ENCODE measurements at regions not wholly inside any gene's neighbourhood (a gene's known extent, or its start where the extent isn't known, plus 50 kb on each side); places are given as distances from the start of the nearest gene placed in this dataset.

DNA sequence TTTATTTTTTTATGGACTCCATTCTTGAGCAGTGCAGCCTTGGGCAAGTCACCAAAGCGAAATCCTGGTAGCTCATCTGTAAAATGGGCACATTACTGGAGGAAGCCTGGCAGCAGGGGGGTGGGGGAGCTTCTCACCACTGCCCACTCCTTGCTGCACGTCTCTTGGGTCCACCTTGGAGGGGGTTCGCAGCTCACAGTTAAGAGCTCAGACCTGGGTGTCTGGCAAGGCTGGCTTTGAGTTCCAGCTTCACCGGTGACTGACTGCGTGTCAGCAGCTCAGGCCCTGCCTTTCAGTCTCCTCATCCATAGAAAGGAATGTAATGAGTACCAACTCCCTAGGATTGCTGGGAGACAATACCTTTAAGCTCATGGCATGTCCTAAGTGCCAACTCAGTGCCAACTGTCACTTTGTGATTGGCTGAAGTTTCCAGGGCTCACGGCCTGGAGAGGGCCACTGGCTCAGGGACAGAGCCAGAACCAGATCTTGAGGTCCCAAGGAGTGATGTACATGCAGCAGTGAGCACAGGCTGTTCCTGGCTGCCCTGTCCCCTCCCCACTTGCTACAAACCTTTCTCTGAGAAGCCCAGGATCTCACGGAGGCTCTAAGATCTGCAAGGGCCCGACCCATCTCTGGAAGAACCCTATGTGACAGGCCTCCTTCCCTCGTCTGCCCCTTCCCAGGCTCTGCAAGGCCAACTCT, 72.9 kb downstream of the C9orf50 start:
- Histone ChIP-seq H4K20me1 (ENCODE audit: insufficient read depth, low read length) (no peaks in the 10 kb centered on the region), H2BK5ac (ENCODE audit: low read depth, low read length, poor library complexity, severe bottlenecking) (no peak overlapping the region), H3K9me3 (ENCODE audit: control insufficient read depth, insufficient read depth, low read length) (no peaks in the 10 kb centered on the region), H2AFZ (replicated peaks; ENCODE audit: low read length, poor library complexity) (peak overlapping the region; percentile 61), H3K36me3 (ENCODE audit: control insufficient read depth, insufficient read depth, low read length) (no peaks in the 10 kb centered on the region), H2BK15ac (ENCODE audit: low read depth, low read length) (peak overlapping the region; percentile 34; the same call in 1 of the 3 replicates), H3K4me3 (ENCODE audit: insufficient read depth, low read depth, low read length) (no peak overlapping the region), H3K14ac (replicated peaks; ENCODE audit: low read depth, low read length) (no peak overlapping the region), H3K23ac (ENCODE audit: low read depth, low read length) (no peak overlapping the region), H3K27ac (ENCODE audit: insufficient read depth, low read length) (no peak overlapping the region), H2BK120ac (ENCODE audit: low read depth, low read length) (no peak overlapping the region), H4K8ac (ENCODE audit: low read depth in 2 of 2, low read length in 2 of 2) (no peak overlapping the region), H3K4me1 (ENCODE audit: control insufficient read depth, insufficient read depth, low read length) (peaks cover 16% of the 10 kb centered on the region), H2AK9ac (replicated peaks; ENCODE audit: low read depth, low read length, poor library complexity) (peak overlapping the region; percentile 45), H2AK5ac (ENCODE audit: low read depth, low read length) (peak overlapping the region; percentile 37; the same call in 1 of the 2 replicates), H3K56ac (ENCODE audit: extremely low read depth, insufficient read depth, low read length) (no peak overlapping the region), H3K9ac (ENCODE audit: low read depth, low read length) (no peak overlapping the region), H3K9me1 (ENCODE audit: insufficient read depth, low read length) (peaks cover 3% of the 10 kb centered on the region; the same call in 1 of the 2 replicates), H3K4ac (ENCODE audit: low read depth, low read length) (peak overlapping the region; percentile 40), H3K18ac (ENCODE audit: low read depth, low read length) (no peak overlapping the region), H3K79me1 (ENCODE audit: low read depth in 1 of 2, low read length in 2 of 2) (peaks cover 0 to 5% of the 10 kb centered on the region in 2 experiments; a peak in 1 of 4 replicates), H3K4me2 (ENCODE audit: low read depth, low read length) (no peak overlapping the region), H2BK20ac (ENCODE audit: low read depth, low read length) (no peak overlapping the region), H4K5ac (ENCODE audit: low read depth, low read length) (no peak overlapping the region), H4K91ac (ENCODE audit: insufficient read depth, low read depth, low read length) (peak overlapping the region; percentile 10), H3K27me3 (ENCODE audit: control insufficient read depth, insufficient read depth, low read length) (no peaks in the 10 kb centered on the region)
- DNase-seq (no peak), ATAC-seq (ENCODE audit: low read depth) (no peak)
- no TSS peak for BruUV-seq (replicated peaks)
- intact Hi-C loops (cut with micrococcal nuclease) (no loop called here), dilution Hi-C loops (cut with HindIII; ENCODE audit: low sequenced_read_pairs, unreplicated experiment) (no loop called here), in situ Hi-C loops (cut with MboI; ENCODE audit: low sequenced_read_pairs) (no loop called here)
- ChIA-PET CTCF (interaction anchor here (1.2 kb wide), 1 partner anchor 416 kb away, joined by 3 read pairs; no protein-coding TSS in a partner anchor), POLR2A (ENCODE audit: unreplicated experiment) (no interaction called here)
- WGBS, 2 experiments (ENCODE audit: extremely low coverage in 2 of 2, insufficient read length in 1 of 2) = 79% methylated on average over 2 of the region's 9 CpGs; no CpG with 5 or more reads in 1 of the 2 experiments
- no peak for TF ChIP-seq NFE2L2 (IDR thresholded peaks at IDR 0.05; ENCODE audit: low read depth, low read length)
- TF ChIP-seq, protein P1, sequence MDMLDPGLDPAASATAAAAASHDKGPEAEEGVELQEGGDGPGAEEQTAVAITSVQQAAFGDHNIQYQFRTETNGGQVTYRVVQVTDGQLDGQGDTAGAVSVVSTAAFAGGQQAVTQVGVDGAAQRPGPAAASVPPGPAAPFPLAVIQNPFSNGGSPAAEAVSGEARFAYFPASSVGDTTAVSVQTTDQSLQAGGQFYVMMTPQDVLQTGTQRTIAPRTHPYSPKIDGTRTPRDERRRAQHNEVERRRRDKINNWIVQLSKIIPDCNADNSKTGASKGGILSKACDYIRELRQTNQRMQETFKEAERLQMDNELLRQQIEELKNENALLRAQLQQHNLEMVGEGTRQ (IDR thresholded peaks at IDR 0.05; ENCODE audit: low read depth, low read length) = no peak
- no peak for TF ChIP-seq RAD21 (IDR thresholded peaks at IDR 0.05; ENCODE audit: low read length)
- no peak for TF ChIP-seq MAFK (IDR thresholded peaks at IDR 0.05; ENCODE audit: low read depth, low read length)
